ENCODE measurements at regions not wholly inside any gene's neighbourhood (a gene's known extent, or its start where the extent isn't known, plus 50 kb on each side); places are given as distances from the start of the nearest gene placed in this dataset.

DNA sequence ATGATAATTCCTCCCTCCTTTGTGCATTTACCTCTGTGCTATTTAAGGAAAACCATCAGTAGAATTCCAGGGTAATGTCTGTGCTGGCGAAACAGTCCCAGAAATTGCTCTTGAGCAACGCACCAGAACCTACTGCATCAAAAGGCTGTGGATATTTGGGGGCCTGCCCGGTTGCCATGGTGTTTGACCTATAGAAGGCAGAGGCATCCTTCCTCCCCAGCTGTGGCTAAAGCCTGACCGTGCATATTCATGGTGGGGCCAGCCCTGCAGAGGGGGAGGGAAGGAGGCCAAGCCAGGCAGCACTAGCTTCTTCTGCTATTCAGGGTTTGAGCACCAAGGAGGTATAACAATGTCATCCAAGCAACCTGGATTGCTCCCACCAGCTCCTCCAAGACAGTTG, 215.0 kb upstream of the E2F8 start:
- no peak overlapping the region for H3K27ac ChIP-seq
- TF ChIP-seq CTCF (conservative IDR thresholded peaks at IDR 0.05), result no peak

GRCh38 chr11:19453651-19454257, 213.0 kb upstream of the E2F8 start:
- no peak overlapping the region for H3K27ac ChIP-seq

GRCh38 chr11:19451609-19452008, 210.9 kb upstream of the E2F8 start:
- TF ChIP-seq CTCF (conservative IDR thresholded peaks at IDR 0.05), result no peak
- no peak overlapping the region for H3K27ac ChIP-seq

More at GRCh38 chr11:19453651-19454257, 213.0 kb upstream of the E2F8 start:
- TF ChIP-seq CTCF (conservative IDR thresholded peaks at IDR 0.05), result no peak

GRCh38 chr11:19450282-19450681, 209.5 kb upstream of the E2F8 start:
- no peak overlapping the region for H3K27ac ChIP-seq
- no peak for TF ChIP-seq CTCF (conservative IDR thresholded peaks at IDR 0.05)

DNA sequence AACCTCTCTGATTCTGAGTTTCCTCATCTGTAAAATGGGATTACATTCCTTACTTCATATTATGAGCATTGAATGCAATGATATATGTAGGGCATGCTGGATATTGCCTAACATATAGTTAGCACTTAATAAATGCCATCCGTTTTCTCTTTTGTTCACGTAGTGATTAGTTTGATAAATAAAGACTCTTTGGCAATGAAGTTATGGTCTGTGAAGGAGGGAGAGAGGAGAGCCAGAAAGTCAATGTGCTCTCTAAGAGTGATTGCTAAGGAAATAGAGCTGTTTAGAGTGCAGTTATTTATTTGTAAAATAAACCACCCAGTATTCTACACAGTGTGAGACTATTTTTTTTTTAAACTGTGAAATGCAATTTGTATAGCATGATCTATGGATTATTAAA, 207.9 kb upstream of the E2F8 start:
- H3K27ac ChIP-seq, result no peak overlapping the region
- TF ChIP-seq CTCF (conservative IDR thresholded peaks at IDR 0.05), result no peak

DNA sequence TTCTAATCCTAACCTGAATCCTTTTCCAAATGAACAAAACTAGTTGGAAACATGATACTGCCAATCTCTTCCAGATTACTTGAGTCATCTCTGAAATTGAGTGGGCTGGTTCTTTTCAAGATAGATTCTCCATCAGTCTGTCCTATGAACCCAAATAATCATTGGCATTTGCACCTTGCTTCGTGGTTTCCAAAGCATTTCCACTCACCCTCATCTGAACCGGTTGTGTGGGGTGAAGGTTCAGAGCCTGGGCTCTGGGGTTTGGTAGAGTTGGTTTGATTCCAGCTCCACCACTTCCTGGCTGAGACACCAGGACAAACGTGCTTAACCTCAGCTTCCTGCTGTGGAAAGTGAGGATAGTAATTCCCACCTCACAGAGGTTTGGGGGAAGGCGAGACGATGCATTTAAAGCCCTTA, 206.4 kb upstream of the E2F8 start:
- no peak overlapping the region for H3K27ac ChIP-seq
- no peak for TF ChIP-seq CTCF (conservative IDR thresholded peaks at IDR 0.05)

DNA sequence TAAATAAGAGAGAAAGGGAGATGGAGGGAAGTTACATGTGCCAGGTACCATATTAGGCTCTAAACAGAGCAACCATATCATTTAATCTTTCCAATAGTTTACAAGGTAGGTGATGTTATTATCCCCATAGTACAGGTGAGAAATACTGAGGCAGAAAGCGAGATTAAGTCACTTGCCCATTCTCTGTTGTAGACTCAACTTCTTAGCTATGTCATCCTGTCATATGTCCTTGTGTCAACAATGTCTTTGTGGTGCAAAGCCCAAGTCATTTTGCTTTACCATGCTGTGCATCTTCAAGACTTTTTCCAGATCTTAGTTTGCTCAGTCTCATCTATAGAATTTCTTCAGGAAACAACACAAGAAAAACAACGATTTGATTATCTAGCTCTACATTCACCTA, 205.0 kb upstream of the E2F8 start:
- H3K27ac ChIP-seq, result no peak overlapping the region
- no peak for TF ChIP-seq CTCF (conservative IDR thresholded peaks at IDR 0.05)
